PFSK-1 (cell line): ENCODE measurements at regions not wholly inside any gene's neighbourhood (a gene's known extent, or its start where the extent isn't known, plus 50 kb on each side); places are given as distances from the start of the nearest gene placed in this dataset.

ENCODE experiments used
- FOXP2 ChIP-seq: optimal IDR thresholded peaks from 2 replicates; pipeline ENCODE3; 2011; ENCODE audit warnings: borderline replicate concordance, control low read depth, inconsistent platforms; ENCODE audit not compliant: insufficient read depth; ENCODE audit errors: extremely low read length, extremely low read depth
- POLR2AphosphoS5 ChIP-seq: IDR thresholded peaks from 2 replicates; pipeline ENCODE4 v1.6.1; 2012; ENCODE audit warnings: low read depth, mild to moderate bottlenecking, control low read depth, low read length, moderate library complexity
- REST ChIP-seq, 2 experiments: IDR thresholded peaks; 2 replicates each; pipeline versions ENCODE4 v1.6.1 to v1.8.0; 2011 to 2012; ENCODE audit warnings: low read depth in 2 of 2, low read length in 2 of 2, control low read depth in 1 of 2, inconsistent platforms in 1 of 2, mild to moderate bottlenecking in 1 of 2, moderate library complexity in 1 of 2; ENCODE audit not compliant: insufficient read depth in 1 of 2
- SIN3A ChIP-seq: IDR thresholded peaks from 2 replicates; pipeline ENCODE4 v1.6.1; 2012; ENCODE audit warnings: mild to moderate bottlenecking, low read length, moderate library complexity, borderline replicate concordance; ENCODE audit not compliant: insufficient read depth
- TAF1 ChIP-seq: IDR thresholded peaks from 2 replicates; pipeline ENCODE4 v1.6.1; 2012; ENCODE audit warnings: low read length, control low read depth, borderline replicate concordance; ENCODE audit not compliant: insufficient read depth

- TF ChIP-seq TAF1 (no peak), POLR2AphosphoS5 (no peak), FOXP2 (no peak), SIN3A (no peak), REST (IDR thresholded peaks at IDR 0.05; ENCODE audit: insufficient read depth in 1 of 2, low read depth in 2 of 2, low read length in 2 of 2) (no peak)
These were observed 1322.7 kb downstream of the UQCRFS1 start for GRCh38 chr19:27890206-27890605.

- TF ChIP-seq SIN3A (no peak), FOXP2 (no peak), POLR2AphosphoS5 (no peak), REST (IDR thresholded peaks at IDR 0.05; ENCODE audit: insufficient read depth in 1 of 2, low read depth in 2 of 2, low read length in 2 of 2) (no peak), TAF1 (no peak)
These were observed 1323.8 kb downstream of the UQCRFS1 start for GRCh38 chr19:27889156-27889555.

- TF ChIP-seq POLR2AphosphoS5 (no peak), TAF1 (no peak), SIN3A (no peak), REST (IDR thresholded peaks at IDR 0.05; ENCODE audit: insufficient read depth in 1 of 2, low read depth in 2 of 2, low read length in 2 of 2) (no peak), FOXP2 (no peak)
These were observed 1325.0 kb downstream of the UQCRFS1 start for GRCh38 chr19:27887946-27888345.

GRCh38 chr19:27885359-27885758 is 1327.6 kb downstream of the UQCRFS1 start:
- TF ChIP-seq TAF1 (no peak), REST (IDR thresholded peaks at IDR 0.05; ENCODE audit: insufficient read depth in 1 of 2, low read depth in 2 of 2, low read length in 2 of 2) (no peak), SIN3A (no peak), FOXP2 (no peak), POLR2AphosphoS5 (no peak)

GRCh38 chr19:27884376-27884775 is 1328.6 kb downstream of the UQCRFS1 start:
- no peak for TF ChIP-seq SIN3A
- TF ChIP-seq POLR2AphosphoS5: no peak
- TF ChIP-seq TAF1: no peak
- TF ChIP-seq REST (IDR thresholded peaks at IDR 0.05; ENCODE audit: insufficient read depth in 1 of 2, low read depth in 2 of 2, low read length in 2 of 2): no peak
- no peak for TF ChIP-seq FOXP2
